ENCODE measurements at regions not wholly inside any gene's neighbourhood (a gene's known extent, or its start where the extent isn't known, plus 50 kb on each side); places are given as distances from the start of the nearest gene placed in this dataset.
"Not testable (repeated sequence)": the region's sequence is repeated elsewhere in the genome, so short reads cannot be mapped to it uniquely, and the experiment has no call there.

DNA sequence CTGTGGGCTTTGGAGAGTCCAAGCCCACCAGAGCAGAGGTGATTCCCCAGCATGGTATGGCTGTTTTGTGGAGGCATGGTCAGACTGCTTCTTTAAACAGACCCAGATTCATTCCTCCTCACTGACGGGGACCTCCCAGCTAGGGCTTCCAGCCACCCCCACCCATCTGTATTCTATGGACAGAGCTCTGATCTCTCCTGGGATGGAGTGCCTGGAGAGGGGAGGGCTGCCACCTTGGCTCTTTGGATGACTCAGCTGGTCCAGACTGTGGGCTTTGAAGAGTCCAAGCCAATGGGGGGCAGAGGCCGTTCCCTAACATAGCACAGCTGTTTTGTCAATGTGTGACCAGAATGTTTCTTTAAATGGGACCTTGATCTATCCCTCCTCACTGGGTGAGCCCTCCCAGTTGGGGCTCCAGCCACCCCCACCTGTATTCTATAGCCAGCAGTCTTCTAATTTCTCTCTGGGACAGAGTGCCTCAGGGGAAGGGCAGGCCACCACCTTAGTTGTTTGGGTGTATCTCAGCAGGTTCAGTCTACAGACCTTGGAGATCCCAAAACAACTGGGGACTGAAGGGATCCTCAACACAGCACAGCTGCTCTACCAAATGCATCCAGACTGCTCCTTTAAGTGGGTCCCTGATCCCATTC is 122.0 kb upstream of the OSTN start:
- no peak for DNase-seq (ENCODE audit: low read depth)

DNA sequence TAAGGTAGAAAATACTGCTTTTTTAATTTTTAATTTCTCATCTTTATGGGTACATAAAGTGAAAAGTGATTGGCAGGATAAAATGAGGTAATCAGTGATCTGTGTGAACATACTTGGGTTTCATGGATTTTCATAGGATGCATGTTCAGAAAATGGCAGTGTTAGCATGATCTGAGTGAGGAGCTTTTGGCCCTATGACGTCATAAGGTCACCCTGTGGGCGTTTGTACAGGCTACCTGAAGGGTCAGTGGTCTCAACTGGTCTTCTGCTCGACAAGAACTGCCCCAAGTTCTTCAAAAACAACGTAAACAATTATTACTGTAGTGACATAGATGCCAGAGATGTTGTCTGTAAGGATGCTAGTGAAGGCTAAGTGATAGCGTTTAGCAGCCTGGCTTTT is 124.5 kb upstream of the OSTN start:
- no peak for DNase-seq (ENCODE audit: low read depth)

DNA sequence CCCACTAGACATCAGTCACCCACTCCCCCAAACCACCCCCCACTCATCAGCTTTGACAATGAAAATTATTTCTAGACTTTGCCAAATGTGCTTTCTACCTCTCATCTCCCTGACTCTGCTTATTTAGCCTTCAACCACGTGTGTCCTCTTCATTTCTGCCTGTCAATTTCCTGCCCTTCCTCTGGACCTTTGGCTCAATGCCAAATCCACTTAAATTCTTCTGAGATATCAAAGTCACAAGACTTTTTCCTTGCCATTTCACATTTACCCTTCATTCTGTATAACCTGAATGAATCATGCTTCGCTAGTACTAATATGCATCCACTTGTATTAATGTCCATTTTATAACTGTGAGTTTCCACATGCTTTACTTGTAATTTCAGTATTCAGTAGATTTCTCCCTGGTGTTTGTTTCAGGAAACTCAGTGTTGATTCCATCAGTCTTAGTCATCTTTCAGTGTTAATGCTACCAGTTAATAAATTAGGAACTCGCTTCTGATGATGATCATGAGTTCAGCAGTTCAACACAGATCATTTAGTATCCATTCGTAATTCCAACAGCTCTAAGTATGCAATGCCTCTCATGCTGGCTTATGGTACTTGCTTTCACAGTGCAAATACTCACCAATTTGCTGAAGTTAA is 128.2 kb upstream of the OSTN start:
- no peak for DNase-seq (ENCODE audit: low read depth)

DNA sequence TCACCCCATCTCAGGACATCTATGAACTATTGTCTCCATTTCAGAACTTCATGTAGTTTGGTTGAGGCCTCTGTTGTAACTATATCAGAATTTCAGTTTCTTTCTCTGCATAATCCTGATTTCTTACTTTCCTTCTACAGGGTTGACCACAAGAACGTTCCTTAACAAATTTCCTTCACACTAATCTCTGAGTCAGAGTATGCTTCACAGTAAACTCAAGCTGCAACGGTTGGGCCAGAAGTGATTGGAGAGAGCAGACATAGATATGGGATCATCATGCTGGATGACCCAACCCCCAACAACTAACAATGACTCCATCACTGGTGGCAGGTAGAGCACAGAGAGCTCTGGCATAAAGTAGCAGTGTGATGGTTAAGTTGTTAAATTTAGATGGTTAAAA is 128.8 kb upstream of the OSTN start:
- DNase-seq (ENCODE audit: low read depth) = peak; percentile 66

DNA sequence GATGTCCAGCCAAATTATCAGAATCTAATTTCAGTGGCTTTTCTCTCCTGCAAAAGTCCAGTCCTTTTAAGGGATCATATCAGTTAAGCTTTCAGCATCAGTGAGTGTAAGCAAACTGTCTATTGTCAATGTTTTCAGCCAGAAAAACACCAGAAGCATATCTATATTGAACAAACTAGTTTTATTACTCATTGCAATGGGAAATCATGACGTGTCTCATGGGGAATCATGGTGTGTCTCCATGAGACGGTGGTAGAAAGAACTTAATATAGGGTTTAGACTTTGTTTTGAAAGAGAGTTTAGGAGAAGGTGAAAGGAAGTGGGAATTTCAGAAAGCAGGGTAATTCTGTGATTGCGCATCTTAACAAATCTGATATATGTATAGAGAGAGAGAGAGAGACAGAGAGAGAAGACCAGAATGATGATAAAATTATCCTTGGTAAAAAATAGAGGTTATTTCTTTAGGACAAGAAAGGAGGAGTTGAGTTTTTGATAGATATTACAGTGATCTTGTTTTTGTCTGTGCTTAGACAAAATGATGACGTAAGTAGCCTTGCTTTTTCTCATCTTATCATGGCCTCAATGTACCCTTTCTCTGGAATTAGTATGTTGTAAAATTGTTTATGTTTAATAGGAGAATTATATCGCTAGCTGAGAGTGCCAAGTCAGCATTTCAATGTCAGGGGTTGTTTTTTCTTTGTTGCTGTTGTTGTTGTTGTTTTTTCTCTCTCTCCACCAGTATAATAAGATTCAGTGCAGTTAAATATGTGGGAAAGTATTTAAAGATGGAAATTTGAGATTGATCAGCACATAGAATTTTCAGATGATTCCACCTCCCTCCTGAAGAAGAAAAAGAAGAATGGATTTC is 129.9 kb upstream of the OSTN start:
- no peak for DNase-seq (ENCODE audit: low read depth)

DNA sequence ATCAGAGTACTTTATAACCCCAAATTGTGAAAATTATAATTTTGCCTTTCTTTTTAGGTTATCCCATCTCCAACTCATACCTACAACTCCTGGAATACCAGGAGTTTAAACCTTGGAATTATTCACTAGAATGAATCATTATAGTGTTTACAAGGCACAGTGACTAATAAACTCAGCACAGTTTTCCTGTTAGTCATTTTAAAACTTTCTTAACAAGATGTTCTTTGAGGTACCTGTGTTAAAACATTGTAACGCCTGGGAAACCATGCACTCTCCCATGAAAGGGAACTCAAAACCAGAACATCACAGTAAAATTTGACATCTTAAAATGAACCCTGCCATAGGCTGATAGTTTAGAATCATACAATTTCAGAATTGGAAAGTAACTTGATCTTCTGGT is 132.4 kb upstream of the OSTN start:
- DNase-seq (ENCODE audit: low read depth) = no peak

DNA sequence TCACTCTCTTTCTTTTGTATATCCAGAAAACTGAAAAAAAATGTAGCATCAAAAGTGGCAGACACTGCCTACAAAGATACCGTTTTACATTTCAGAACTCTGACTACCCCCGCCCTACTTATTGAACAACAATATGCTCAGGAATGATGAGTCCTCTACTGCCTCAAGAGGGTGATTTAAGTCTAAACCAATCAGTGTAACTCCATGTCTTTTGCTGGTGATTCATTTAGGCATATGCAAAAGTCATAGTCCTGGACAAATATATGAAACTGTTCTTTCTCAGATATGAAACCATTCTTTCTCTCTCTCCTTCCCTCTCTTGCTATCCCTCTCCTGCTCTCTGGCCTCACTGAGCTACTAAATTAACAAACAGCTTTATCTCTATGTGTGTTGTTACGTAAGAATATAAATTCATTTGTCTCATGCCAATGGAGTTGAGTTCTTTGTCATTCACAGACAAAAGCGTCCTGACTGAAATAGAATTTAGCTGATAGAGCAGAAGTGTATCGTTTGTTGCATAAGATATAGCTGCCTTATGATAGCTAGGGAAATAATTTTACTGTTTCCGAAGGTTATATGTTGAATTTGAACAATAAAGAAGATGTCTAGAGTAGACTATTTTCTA is 133.7 kb upstream of the OSTN start:
- DNase-seq (ENCODE audit: low read depth) = peak; percentile 56

DNA sequence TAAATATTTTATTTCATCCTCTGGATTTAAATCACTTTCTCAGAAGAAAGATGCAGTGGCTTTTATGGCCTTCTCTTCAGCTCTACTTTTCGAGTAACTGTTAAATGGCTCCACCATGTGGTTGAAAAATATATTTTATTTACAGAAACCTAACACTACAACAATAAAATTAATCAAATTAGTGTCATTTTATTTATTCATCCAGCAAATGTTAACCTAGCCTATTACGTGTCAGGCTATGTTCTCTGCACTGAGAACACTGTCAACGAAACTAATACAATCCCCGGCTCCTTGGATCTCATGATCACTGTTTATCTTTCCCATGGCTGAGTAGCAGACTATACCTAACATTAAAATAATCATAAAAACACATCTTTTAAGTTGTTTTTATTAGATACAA is 148.0 kb upstream of the OSTN start:
- peak; percentile 23 for DNase-seq (ENCODE audit: low read depth)

DNA sequence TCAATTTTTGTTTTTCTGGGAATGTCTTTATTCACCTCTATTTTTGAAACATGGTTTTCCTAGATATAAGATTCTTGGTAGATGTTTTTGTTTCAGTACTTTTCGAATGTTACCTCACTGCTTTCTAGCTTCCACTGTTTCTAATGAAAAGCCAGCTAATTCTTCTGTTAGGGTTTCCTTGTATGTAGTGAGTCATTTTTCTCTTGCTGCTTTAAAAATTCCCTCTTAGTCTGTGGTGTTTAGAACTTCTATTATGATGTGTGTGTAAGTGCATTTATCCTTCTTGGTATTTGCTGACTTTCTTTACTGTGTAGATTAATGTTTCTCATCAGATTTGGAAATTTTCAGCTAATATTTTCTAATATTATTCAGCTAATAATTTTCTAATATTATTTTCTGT is 151.1 kb upstream of the OSTN start:
- peak; percentile 14 for DNase-seq (ENCODE audit: low read depth)

DNA sequence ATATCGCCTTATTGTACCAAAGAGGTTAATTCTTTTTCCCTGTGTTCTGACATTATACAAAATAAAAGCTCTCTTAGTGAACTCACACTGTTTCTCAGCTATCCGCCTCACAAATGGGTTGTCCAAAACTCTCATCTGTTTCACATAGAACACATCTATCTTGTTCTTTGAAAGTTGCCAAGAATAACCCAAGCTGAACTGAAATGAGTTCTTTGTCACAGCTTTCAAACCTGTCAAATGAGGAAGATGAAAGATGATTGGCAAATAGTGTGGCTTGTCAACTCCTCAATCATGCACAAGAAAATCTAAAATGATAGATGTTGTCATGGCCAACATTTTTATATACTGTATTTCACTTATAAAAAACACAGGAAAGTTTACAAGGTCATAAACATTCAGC is 168.1 kb upstream of the OSTN start:
- DNase-seq (ENCODE audit: low read depth) = no peak

DNA sequence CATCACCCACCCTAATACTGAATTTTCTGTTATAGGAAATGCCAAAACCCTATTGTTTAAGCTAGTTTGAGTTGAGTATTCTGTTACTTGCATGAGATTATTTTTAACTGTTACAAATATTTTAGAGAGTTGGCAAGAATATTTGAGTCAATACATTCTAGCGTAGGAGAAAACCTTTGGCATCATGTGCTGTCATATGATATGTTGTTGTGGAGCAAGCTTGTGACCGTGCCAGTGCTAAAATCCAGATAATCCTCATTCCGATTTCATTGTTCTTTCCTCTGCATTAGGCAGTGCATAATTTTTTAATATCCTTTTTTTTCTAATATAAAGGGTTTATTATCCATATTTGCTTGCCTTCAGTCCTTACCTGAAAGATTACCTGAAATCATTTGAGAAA is 168.0 kb upstream of the GMNC start:
- peak; percentile 18 for DNase-seq (ENCODE audit: low read depth)

DNA sequence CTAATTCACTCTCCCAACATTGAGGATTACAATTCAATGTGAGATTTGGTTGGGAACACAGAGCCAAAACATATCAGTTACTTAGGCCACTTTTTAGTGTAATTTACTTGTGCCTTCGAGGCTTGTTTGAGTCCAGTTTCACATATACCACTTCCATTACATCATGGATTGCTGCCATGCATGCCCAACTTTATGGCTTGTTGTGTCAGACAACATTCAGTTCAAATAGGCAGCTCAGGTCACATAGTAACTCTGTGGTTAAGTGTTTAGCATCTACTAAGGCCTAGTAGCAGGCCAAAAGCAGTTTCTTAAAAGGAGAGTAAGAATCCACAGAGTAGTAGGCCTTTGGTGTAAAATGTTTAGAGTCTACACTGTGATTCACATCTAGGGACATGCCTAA is 164.3 kb upstream of the GMNC start:
- no peak for DNase-seq (ENCODE audit: low read depth)

DNA sequence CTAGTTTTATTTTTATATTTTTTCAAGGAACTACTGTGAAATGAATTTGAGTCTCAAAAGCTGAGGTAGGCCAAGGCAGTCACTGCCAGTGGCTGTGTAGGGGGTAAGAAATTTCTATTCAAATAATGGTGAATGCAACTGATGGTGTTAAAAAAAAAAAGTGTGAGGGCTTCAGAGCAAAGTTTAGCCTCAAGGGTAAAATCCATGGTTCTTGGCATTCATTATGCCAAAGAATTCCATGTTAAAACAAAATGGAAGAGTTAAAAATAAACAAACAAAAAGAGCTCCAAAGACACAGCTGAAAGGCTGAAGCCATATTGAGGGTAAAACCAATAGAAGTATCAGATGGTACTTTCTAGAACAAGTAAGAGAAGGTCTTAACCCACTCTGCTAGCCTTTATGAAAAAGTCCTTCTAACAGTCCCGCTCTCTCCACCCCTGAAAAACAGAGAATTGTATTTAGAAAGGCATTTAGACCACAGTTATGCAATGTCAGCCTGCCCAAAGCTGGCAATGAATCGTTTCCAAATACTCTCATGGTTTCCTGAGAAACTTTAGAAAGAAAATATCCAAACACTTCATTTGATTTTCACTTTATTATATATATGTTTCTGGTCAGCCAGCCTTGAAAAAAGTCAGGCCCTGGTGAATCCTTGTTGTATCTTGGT is 158.4 kb upstream of the GMNC start:
- peak; percentile 46 for DNase-seq (ENCODE audit: low read depth)

DNA sequence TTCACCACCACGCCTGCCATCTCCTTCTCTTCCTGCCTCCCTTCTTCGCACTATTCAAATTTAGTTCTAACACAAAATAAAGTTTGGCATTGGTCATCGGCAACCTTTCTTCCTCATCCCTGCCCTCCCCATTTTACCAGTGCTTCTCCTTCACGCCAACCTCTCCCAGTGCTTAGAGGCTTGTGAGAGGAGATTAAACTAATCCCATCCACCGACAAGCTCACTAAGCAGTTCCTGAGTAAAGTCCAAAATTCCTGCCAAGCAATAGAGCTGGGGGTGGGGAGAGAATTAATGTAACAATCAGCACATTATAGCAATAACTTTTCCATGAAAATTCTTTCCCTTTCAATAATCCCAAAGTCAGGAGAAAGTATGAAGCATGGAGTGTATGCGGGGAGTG is 157.4 kb upstream of the GMNC start:
- DNase-seq (ENCODE audit: low read depth) = no peak

DNA sequence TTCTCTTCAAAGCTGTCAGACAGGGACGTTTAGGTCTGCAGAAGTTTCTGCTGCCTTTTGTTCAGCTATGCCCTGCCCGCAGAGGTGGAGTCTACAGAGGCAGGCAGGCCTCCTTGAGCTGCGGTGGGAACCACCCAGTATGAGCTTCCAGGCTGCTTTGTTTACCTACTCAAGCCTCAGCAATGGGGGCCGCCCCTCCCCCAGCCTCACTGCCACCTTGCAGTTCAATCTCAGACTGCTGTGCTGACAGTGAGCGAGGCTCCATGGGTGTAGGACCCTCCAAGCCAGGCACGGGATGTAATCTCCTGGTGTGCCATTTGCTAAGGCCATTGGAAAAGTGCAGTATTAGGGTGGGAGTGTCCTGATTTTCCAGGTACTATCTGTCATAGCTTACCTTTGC is 153.5 kb upstream of the GMNC start:
- DNase-seq (ENCODE audit: low read depth) = not testable (repeated sequence)

DNA sequence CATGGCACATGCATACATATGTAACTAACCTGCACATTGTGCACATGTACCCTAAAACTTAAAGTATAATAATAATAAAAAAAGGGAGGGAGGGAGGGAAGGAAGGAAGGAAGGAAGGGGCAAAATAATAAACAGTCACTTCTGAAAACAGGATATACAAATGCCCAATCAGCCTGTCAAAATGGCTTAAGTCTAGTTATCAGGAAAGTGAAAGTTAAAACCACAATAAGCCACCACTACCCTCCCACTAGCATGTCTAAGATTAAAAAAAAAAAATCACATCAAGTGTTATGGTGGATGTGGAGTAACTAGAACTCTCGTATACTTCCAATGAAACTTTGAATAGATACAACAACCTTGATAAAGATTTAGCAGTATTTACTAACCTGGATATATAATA is 145.6 kb upstream of the GMNC start:
- no peak for DNase-seq (ENCODE audit: low read depth)

DNA sequence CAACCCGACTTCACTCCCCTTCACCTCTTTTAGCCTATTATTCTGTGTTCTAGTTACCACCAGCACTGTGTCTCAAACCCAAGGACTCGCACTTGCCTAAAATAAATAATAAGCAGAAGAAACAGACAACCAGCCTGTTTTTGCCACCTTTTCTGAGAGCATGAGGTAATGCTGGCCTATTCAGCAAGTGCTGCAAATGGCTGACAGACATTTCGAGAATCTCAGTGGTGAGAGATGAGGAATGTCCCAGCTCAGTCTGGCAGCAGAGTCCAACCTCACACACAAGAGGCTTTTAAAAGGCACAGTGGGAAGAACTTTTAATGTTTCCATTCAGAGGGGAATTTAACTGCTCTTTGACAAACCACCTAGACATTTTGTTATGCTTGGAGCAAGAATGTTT is 143.3 kb upstream of the GMNC start:
- DNase-seq (ENCODE audit: low read depth) = no peak

DNA sequence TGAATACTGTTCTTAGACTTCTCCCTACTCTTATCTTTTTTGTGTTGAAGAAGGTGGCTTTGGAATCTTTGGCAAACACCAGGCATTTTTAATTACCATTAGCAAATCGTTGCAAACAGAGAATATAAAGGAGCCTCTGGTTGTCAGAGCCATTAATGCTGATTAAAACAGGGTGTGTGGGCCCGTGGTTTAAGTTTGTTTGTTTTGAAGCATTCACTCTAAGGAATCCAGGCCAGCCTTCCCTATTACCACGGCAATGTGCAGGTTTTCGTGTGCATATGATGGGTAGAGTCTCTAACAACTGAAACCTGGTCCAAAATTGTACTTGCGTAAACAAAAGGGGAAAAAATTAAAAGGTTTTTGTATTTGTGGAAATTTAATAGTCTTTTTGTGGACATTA is 141.2 kb upstream of the GMNC start:
- no peak for DNase-seq (ENCODE audit: low read depth)

DNA sequence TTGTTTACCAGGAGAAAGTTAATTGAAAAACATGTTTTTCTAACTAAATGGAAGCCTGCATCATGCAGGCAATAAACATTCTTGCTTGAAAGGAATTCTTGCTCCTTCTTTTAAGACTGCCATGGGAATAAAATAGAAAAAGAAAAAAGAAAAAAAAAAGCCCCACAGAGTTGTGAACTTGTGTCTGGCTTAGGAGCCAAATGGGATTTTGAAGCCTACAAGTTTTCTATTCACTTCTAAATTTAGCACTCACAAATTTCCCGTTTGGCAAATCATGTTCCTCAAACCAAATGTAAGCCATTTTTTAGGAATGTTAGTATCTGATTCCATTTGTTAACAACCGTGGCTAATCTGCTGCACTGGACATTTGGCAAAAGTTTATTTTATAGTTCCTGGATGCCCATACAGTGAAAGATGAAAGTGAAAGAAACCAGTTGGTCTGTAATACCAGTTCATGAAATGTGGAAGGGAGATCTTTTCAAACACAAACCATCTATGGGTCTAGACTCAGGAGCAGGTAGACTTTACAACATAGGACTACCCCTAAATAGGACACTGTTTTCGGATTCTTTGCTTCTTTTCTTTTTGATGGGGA is 133.8 kb upstream of the GMNC start:
- peak; percentile 6 for DNase-seq (ENCODE audit: low read depth)

DNA sequence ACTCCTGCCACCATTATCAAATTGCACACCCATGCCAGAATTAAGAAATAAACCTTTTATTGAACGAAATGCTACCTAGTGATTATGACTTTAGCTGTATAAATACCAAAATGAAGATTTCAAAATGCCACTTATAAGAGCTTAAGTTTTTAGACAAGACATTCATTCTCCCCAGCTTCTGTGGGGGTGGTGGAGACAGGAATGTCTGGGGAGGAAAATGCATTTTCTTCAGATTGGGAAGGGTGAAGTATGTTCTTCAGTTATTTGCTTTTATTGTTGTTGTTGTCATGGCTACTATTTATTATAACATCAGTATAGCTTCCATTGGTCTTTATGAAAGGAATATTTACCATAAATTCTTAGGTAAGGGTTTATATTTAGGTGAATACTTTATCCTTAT is 132.7 kb upstream of the GMNC start:
- DNase-seq (ENCODE audit: low read depth) = no peak

DNA sequence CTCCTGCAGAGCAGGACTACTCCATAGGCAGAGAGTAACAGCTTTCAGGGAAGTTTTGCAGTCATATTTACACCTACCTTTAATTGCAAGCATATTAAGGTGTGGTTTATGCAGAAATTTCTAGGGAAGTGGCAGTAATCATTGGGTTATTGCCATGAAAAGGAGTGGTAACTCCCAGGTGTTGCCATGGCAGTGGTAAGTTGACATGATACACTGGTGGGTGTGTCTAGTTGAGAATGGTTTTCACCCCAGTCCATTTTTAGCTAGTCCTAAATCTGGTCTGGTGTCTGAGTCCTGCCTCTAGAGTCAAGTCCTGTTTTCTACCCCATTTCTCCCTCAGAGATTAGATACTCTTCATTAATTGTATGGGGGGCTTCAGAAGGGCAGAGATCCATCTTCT is 128.4 kb upstream of the GMNC start:
- DNase-seq (ENCODE audit: low read depth) = no peak

DNA sequence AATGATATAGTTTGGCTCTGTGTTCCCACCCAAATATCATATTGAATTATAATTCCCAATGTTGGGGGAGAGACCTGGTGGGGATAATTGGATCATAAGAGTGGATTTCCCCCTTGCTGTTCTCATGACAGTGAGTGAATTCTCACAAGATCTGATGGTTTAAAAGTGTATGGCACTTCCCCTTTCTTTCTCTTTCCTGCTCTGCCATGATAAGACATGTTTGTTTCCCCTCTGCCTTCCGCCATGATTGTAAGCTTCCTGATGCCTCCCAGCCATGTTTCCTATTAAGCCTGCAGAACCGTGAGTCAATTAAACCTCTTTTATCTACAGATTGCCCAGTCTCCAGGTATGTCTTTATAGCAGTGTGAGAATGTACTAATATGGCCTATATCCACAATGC is 126.7 kb upstream of the GMNC start:
- DNase-seq (ENCODE audit: low read depth) = no peak
